ENCODE measurements at regions not wholly inside any gene's neighbourhood (a gene's known extent, or its start where the extent isn't known, plus 50 kb on each side); places are given as distances from the start of the nearest gene placed in this dataset.

DNA sequence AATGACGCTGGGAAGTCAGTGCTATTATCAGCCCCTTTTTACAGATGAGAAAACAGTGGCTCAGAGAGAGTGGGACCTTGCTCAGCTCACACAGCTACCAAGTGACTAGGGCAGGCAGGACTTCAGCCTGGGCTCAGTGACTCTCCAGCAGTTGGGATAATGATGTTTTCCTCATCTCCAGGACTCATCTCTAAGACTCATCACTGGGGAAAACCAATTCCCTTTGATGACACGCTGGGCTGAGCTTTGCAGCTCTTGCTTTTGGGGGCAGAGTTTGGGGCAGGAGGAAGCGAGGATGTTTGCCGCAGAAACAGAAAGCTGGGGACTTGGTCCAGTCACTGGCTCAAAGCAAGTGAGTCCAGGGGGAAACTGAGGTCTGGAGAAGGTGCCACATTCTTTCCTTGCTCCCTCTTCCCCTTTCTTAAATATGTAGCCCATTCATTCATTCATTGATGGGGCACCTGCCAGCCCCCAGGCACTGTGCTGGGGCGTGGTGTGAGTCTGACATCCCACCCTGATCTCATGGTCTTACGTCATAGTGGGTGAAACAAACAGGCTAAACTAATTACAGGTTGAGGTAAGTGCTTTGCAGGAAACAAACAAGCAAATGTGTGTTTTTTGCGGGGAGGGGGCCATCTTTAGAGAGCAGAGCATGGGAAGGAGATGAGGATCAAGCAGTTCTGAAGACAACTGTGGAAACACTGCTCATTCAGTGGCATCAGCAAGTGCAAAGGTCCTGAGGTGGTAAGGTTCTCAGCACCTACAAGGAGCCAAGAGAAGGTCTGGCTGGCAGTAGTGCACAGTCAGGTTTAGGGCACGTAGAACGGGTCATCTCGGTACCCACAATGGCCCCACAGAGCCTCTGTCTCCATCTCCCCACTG, 74.4 kb upstream of the PMEPA1 start:
- TF ChIP-seq CTCF (IDR thresholded peaks at IDR 0.05) = no peak
- no peak for DNase-seq (ENCODE audit: low spot score)
- Mint-ChIP-seq H3K4me1 (ENCODE audit: low read depth) (peaks cover 2% of the 10 kb centered on the region), H3K4me3 (ENCODE audit: unreplicated experiment) (no peak overlapping the region), H3K36me3 (ENCODE audit: low read depth) (no peaks in the 10 kb centered on the region), H3K27me3 (ENCODE audit: low read depth) (no peaks in the 10 kb centered on the region), H3K27ac (ENCODE audit: unreplicated experiment) (no peak overlapping the region), H3K9me3 (ENCODE audit: low read depth) (no peaks in the 10 kb centered on the region)

- H3K4me3 Mint-ChIP-seq (ENCODE audit: unreplicated experiment) = no peak overlapping the region
- DNase-seq (ENCODE audit: low spot score) = no peak
- no peak overlapping the region for H3K27ac Mint-ChIP-seq (ENCODE audit: unreplicated experiment)
- no peaks in the 10 kb centered on the region for H3K9me3 Mint-ChIP-seq (ENCODE audit: low read depth)
- H3K4me1 Mint-ChIP-seq (ENCODE audit: low read depth) = peaks cover 2% of the 10 kb centered on the region
- no peaks in the 10 kb centered on the region for H3K27me3 Mint-ChIP-seq (ENCODE audit: low read depth)
- no peak for TF ChIP-seq CTCF (IDR thresholded peaks at IDR 0.05)
- no peaks in the 10 kb centered on the region for H3K36me3 Mint-ChIP-seq (ENCODE audit: low read depth)
These were observed 73.4 kb upstream of the PMEPA1 start for GRCh38 chr20:57783196-57783595.

DNA sequence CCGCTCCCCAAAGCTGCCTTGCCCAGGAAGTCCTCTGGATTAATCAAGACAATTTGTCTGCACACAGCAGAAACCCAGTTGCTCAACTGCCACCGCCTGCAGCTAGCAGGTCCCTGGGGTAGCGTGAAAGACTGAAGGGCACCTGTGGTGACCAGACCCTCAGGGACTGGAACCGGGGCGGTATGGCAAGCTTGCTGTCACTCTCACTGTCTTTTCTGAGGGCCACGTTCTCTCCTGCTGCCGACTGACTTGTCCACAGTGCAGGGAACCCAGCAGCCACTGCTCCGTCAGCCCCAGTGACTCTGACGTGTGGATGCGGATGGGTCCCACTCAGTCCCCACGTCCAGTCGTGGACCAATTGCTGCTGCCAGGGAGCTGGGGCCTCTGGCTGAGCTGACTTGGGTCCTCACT, 72.8 kb upstream of the PMEPA1 start:
- Mint-ChIP-seq H3K36me3 (ENCODE audit: low read depth) (no peaks in the 10 kb centered on the region), H3K27ac (ENCODE audit: unreplicated experiment) (no peak overlapping the region), H3K27me3 (ENCODE audit: low read depth) (no peaks in the 10 kb centered on the region), H3K4me1 (ENCODE audit: low read depth) (peaks cover 2% of the 10 kb centered on the region), H3K9me3 (ENCODE audit: low read depth) (no peaks in the 10 kb centered on the region), H3K4me3 (ENCODE audit: unreplicated experiment) (no peak overlapping the region)
- DNase-seq (ENCODE audit: low spot score) = no peak
- TF ChIP-seq CTCF (IDR thresholded peaks at IDR 0.05) = no peak

DNA sequence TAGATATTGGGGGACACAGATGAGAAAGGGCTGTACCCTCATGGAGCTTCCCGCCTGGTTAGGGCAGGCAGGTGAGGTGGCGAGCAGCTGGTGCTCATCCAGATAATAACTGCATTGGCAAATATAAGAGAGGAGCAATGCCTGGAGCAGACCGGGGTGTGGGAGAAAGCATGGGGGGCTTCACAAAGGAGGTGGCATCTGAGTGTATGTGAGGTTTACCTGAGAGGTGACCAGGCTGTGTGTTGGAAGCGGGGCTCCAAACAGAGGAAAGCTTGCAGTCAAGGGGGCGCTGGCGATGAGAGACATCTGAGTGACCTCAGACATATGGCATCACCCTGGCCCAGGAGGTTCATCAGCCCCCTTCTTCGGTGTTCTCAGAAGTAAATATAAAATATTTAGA, 72.1 kb upstream of the PMEPA1 start:
- H3K9me3 Mint-ChIP-seq (ENCODE audit: low read depth) = no peaks in the 10 kb centered on the region
- no peak for TF ChIP-seq CTCF (IDR thresholded peaks at IDR 0.05)
- no peak overlapping the region for H3K4me3 Mint-ChIP-seq (ENCODE audit: unreplicated experiment)
- H3K36me3 Mint-ChIP-seq (ENCODE audit: low read depth) = no peaks in the 10 kb centered on the region
- DNase-seq (ENCODE audit: low spot score) = no peak
- peaks cover 5% of the 10 kb centered on the region for H3K4me1 Mint-ChIP-seq (ENCODE audit: low read depth)
- no peak overlapping the region for H3K27ac Mint-ChIP-seq (ENCODE audit: unreplicated experiment)
- no peaks in the 10 kb centered on the region for H3K27me3 Mint-ChIP-seq (ENCODE audit: low read depth)

DNA sequence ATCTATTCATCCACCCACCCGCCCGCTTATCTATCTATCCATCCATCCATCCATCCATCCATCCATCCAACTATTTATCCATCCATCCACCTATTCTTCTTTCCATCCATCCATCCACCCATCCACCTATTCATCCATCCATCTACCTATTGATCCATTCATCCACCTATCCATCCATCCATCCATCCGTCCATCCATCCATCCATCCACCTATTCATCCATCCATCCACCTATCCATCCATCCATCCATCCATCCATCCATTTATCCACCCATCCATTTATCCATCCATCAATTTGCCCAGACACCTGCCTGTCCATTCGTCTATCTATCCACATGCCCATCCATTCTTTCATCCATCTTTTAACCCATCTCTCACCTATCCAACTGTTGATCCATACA, 71.1 kb upstream of the PMEPA1 start:
- H3K9me3 Mint-ChIP-seq (ENCODE audit: low read depth) = no peaks in the 10 kb centered on the region
- H3K4me1 Mint-ChIP-seq (ENCODE audit: low read depth) = peaks cover 8% of the 10 kb centered on the region
- no peak for DNase-seq (ENCODE audit: low spot score)
- no peak overlapping the region for H3K27ac Mint-ChIP-seq (ENCODE audit: unreplicated experiment)
- H3K36me3 Mint-ChIP-seq (ENCODE audit: low read depth) = no peaks in the 10 kb centered on the region
- TF ChIP-seq CTCF (IDR thresholded peaks at IDR 0.05) = no peak
- no peaks in the 10 kb centered on the region for H3K27me3 Mint-ChIP-seq (ENCODE audit: low read depth)
- no peak overlapping the region for H3K4me3 Mint-ChIP-seq (ENCODE audit: unreplicated experiment)

All from chondrocyte (in vitro differentiated cells).